HEK293 (cell line): ENCODE measurements at regions not wholly inside any gene's neighbourhood (a gene's known extent, or its start where the extent isn't known, plus 50 kb on each side); places are given as distances from the start of the nearest gene placed in this dataset.

Experiments
- CTCF ChIA-PET: fragments of 350-600 bp; formaldehyde crosslinking; extraction: SDS; loops from one replicate; lab custom pipeline; 2021; ENCODE audit warnings: antibody characterized with exemption; lab: Yijun Ruan, JAX
- POLR2A ChIA-PET: fragments of 300-600 bp; formaldehyde crosslinking; extraction: SDS; loops from one replicate; lab custom pipeline; 2020; ENCODE audit warnings: antibody characterized with exemption, inconsistent platforms; lab: Yijun Ruan, JAX
- H3K27ac ChIP-seq: fragments of 200-500 bp; sonication (Bioruptor generic); 2 replicates; pipeline ENCODE4 v1.5.1; 2014; ENCODE audit warnings: low read depth, low read length, control low read depth, inconsistent platforms; ENCODE audit errors: extremely low read depth
- H3K36me3 ChIP-seq, 2 experiments: fragments of 200-500 bp in 1 of 2; sonication (Bioruptor generic) in 1 of 2; 1 replicate in 1 of 2; 2 replicates in 1 of 2; pipeline ENCODE4 v1.5.1; 2014 to 2017; ENCODE audit warnings: inconsistent platforms in 2 of 2, low read length in 2 of 2; ENCODE audit not compliant: control insufficient read depth in 2 of 2, insufficient read depth in 1 of 2
- H3K4me1 ChIP-seq: fragments of 200-500 bp; sonication (Bioruptor generic); 2 replicates; pipeline ENCODE4 v1.5.1; 2014; ENCODE audit warnings: mild to moderate bottlenecking, low read length, inconsistent platforms; ENCODE audit not compliant: control insufficient read depth, insufficient read depth
- H3K4me3 ChIP-seq: 2 replicates; pipeline ENCODE4 v1.5.1; 2011; ENCODE audit warnings: low read depth, mild to moderate bottlenecking, control low read depth, low read length, moderate library complexity
- H3K9me3 ChIP-seq: fragments of 200-500 bp; sonication (Bioruptor generic); 2 replicates; pipeline ENCODE4 v1.5.1; 2014; ENCODE audit warnings: low read depth, low read length, inconsistent platforms; ENCODE audit not compliant: control insufficient read depth, insufficient read depth
- ELK4 ChIP-seq: IDR thresholded peaks from 2 replicates; pipeline ENCODE4 v1.6.1; 2011; ENCODE audit warnings: mild to moderate bottlenecking, low read depth, low read length, borderline replicate concordance
- FEZF1 ChIP-seq: fragments of 450-650 bp; formaldehyde crosslinking; IDR thresholded peaks from 2 replicates; pipeline ENCODE4 v1.5.1; 2016; ENCODE audit warnings: missing biosample characterization, missing genetic modification characterization
- ZNF248 ChIP-seq: fragments of 450-650 bp; formaldehyde crosslinking; IDR thresholded peaks from 2 replicates; pipeline ENCODE4 v1.5.1; 2017; ENCODE audit warnings: missing biosample characterization, missing genetic modification characterization
- ZNF274 ChIP-seq, 2 experiments: fragments of 200-500 bp in 1 of 2; fragments of 450-650 bp in 1 of 2; sonication (Bioruptor generic) in 1 of 2; formaldehyde crosslinking in 1 of 2; IDR thresholded peaks; 2 replicates each; pipeline versions ENCODE4 v1.5.1 to v1.6.1; 2014 to 2016; ENCODE audit warnings: borderline replicate concordance in 1 of 2, inconsistent platforms in 1 of 2, low read length in 1 of 2, missing biosample characterization in 1 of 2, missing genetic modification characterization in 1 of 2
- ZNF398 ChIP-seq: fragments of 450-650 bp; formaldehyde crosslinking; IDR thresholded peaks from 2 replicates; pipeline ENCODE4 v1.5.1; 2017; ENCODE audit warnings: missing biosample characterization, missing genetic modification characterization
- ZNF529 ChIP-seq: fragments of 450-650 bp; formaldehyde crosslinking; IDR thresholded peaks from 2 replicates; pipeline ENCODE4 v1.5.1; 2017; ENCODE audit warnings: missing genetic modification characterization, missing biosample characterization; ENCODE audit not compliant: insufficient replicate concordance
- ZNF555 ChIP-seq: fragments of 450-650 bp; formaldehyde crosslinking; conservative IDR thresholded peaks from 2 replicates; pipeline ENCODE4 v1.5.1; 2017; ENCODE audit warnings: missing biosample characterization, mild to moderate bottlenecking, missing genetic modification characterization, inconsistent platforms
- ZNF560 ChIP-seq: fragments of 450-650 bp; formaldehyde crosslinking; IDR thresholded peaks from 2 replicates; pipeline ENCODE4 v1.5.1; 2017; ENCODE audit warnings: missing biosample characterization, missing genetic modification characterization, borderline replicate concordance
- ZNF664 ChIP-seq: fragments of 450-650 bp; formaldehyde crosslinking; IDR thresholded peaks from 2 replicates; pipeline ENCODE4 v1.5.1; 2016; ENCODE audit warnings: missing biosample characterization, missing genetic modification characterization
- ZNF707 ChIP-seq: fragments of 450-650 bp; formaldehyde crosslinking; IDR thresholded peaks from 2 replicates; pipeline ENCODE4 v1.5.1; 2016; ENCODE audit warnings: missing biosample characterization, missing genetic modification characterization
- ZNF830 ChIP-seq: fragments of 450-650 bp; IDR thresholded peaks from 2 replicates; pipeline ENCODE4 v1.5.0; 2018; ENCODE audit warnings: missing biosample characterization, missing genetic modification characterization, low read depth, mild to moderate bottlenecking, moderate library complexity
- TF ChIP-seq, protein P1 (sequence below): fragments of 450-650 bp; formaldehyde crosslinking; conservative IDR thresholded peaks from 2 replicates; pipeline ENCODE4 v1.5.1; 2016; ENCODE audit warnings: low read depth, missing biosample characterization, missing genetic modification characterization
- TF ChIP-seq, protein P2 (sequence below): fragments of 450-650 bp; formaldehyde crosslinking; IDR thresholded peaks from 2 replicates; pipeline ENCODE4 v1.5.1; 2016; ENCODE audit warnings: missing biosample characterization, missing genetic modification characterization, borderline replicate concordance
- TF ChIP-seq, protein P3 (sequence below): fragments of 450-650 bp; formaldehyde crosslinking; optimal IDR thresholded peaks from 2 replicates; pipeline ENCODE3; 2016; ENCODE audit warnings: missing biosample characterization, mild to moderate bottlenecking, missing genetic modification characterization

GRCh38 chr13:33352526-33352925 is 67.0 kb upstream of the STARD13 start:
- no peaks in the 10 kb centered on the region for H3K9me3 ChIP-seq
- ChIA-PET CTCF (no interaction called here), POLR2A (no interaction called here)
- H3K4me3 ChIP-seq: no peak overlapping the region
- H3K27ac ChIP-seq: no peak overlapping the region
- H3K4me1 ChIP-seq: peaks cover 6% of the 10 kb centered on the region; the same call in 1 of the 2 replicates
- no peaks in the 10 kb centered on the region for H3K36me3 ChIP-seq
- TF ChIP-seq ZNF529 (tag by site-specific recombination) (no peak), FEZF1 (no peak), ZNF707 (no peak), ZNF274 (IDR thresholded peaks at IDR 0.05; ENCODE audit: low read length) (no peak), ZNF274 (tag by site-specific recombination; IDR thresholded peaks at IDR 0.05; ENCODE audit: borderline replicate concordance) (no peak)
- TF ChIP-seq, protein P1, sequence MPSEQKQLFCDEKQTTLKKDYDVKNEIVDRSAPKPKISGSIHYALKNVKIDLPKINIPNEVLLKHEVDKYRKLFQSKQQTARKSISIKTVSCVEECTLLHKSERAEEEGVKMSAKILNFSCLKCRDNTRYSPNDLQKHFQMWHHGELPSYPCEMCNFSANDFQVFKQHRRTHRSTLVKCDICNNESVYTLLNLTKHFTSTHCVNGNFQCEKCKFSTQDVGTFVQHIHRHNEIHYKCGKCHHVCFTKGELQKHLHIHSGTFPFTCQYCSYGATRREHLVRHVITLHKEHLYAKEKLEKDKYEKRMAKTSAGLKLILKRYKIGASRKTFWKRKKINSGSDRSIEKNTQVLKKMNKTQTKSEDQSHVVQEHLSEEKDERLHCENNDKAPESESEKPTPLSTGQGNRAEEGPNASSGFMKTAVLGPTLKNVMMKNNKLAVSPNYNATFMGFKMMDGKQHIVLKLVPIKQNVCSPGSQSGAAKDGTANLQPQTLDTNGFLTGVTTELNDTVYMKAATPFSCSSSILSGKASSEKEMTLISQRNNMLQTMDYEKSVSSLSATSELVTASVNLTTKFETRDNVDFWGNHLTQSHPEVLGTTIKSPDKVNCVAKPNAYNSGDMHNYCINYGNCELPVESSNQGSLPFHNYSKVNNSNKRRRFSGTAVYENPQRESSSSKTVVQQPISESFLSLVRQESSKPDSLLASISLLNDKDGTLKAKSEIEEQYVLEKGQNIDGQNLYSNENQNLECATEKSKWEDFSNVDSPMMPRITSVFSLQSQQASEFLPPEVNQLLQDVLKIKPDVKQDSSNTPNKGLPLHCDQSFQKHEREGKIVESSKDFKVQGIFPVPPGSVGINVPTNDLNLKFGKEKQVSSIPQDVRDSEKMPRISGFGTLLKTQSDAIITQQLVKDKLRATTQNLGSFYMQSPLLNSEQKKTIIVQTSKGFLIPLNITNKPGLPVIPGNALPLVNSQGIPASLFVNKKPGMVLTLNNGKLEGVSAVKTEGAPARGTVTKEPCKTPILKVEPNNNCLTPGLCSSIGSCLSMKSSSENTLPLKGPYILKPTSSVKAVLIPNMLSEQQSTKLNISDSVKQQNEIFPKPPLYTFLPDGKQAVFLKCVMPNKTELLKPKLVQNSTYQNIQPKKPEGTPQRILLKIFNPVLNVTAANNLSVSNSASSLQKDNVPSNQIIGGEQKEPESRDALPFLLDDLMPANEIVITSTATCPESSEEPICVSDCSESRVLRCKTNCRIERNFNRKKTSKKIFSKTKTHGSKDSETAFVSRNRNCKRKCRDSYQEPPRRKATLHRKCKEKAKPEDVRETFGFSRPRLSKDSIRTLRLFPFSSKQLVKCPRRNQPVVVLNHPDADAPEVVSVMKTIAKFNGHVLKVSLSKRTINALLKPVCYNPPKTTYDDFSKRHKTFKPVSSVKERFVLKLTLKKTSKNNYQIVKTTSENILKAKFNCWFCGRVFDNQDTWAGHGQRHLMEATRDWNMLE (tag by site-specific recombination): no peak

GRCh38 chr13:33353210-33353609 is 67.7 kb upstream of the STARD13 start:
- H3K4me3 ChIP-seq: no peak overlapping the region
- no peaks in the 10 kb centered on the region for H3K36me3 ChIP-seq
- no peak overlapping the region for H3K27ac ChIP-seq
- H3K4me1 ChIP-seq: peaks cover 6% of the 10 kb centered on the region; the same call in 1 of the 2 replicates
- no peaks in the 10 kb centered on the region for H3K9me3 ChIP-seq
- TF ChIP-seq, protein P2, sequence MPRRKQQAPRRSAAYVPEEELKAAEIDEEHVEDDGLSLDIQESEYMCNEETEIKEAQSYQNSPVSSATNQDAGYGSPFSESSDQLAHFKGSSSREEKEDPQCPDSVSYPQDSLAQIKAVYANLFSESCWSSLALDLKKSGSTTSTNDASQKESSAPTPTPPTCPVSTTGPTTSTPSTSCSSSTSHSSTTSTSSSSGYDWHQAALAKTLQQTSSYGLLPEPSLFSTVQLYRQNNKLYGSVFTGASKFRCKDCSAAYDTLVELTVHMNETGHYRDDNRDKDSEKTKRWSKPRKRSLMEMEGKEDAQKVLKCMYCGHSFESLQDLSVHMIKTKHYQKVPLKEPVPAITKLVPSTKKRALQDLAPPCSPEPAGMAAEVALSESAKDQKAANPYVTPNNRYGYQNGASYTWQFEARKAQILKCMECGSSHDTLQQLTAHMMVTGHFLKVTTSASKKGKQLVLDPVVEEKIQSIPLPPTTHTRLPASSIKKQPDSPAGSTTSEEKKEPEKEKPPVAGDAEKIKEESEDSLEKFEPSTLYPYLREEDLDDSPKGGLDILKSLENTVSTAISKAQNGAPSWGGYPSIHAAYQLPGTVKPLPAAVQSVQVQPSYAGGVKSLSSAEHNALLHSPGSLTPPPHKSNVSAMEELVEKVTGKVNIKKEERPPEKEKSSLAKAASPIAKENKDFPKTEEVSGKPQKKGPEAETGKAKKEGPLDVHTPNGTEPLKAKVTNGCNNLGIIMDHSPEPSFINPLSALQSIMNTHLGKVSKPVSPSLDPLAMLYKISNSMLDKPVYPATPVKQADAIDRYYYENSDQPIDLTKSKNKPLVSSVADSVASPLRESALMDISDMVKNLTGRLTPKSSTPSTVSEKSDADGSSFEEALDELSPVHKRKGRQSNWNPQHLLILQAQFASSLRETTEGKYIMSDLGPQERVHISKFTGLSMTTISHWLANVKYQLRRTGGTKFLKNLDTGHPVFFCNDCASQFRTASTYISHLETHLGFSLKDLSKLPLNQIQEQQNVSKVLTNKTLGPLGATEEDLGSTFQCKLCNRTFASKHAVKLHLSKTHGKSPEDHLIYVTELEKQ (tag by site-specific recombination): no peak
- TF ChIP-seq ZNF398 (no peak), ELK4 (no peak), ZNF248 (tag by site-specific recombination) (no peak), ZNF555 (tag by site-specific recombination) (no peak), ZNF830 (tag by site-specific recombination) (no peak), ZNF664 (tag by site-specific recombination) (no peak), ZNF560 (tag by site-specific recombination) (no peak)
- TF ChIP-seq, protein P3, sequence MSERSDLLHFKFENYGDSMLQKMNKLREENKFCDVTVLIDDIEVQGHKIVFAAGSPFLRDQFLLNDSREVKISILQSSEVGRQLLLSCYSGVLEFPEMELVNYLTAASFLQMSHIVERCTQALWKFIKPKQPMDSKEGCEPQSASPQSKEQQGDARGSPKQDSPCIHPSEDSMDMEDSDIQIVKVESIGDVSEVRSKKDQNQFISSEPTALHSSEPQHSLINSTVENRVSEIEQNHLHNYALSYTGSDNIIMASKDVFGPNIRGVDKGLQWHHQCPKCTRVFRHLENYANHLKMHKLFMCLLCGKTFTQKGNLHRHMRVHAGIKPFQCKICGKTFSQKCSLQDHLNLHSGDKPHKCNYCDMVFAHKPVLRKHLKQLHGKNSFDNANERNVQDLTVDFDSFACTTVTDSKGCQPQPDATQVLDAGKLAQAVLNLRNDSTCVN (tag by site-specific recombination): no peak
- ChIA-PET CTCF (no interaction called here), POLR2A (no interaction called here)
